ENCODE measurements at regions not wholly inside any gene's neighbourhood (a gene's known extent, or its start where the extent isn't known, plus 50 kb on each side); places are given as distances from the start of the nearest gene placed in this dataset.

- Histone ChIP-seq H3K9me3 (no peaks in the 10 kb centered on the region), H3K36me3 (no peaks in the 10 kb centered on the region), H3K4me3 (no peak overlapping the region), H3K27ac (no peak overlapping the region), H3K27me3 (no peaks in the 10 kb centered on the region), H3K4me1 (no peaks in the 10 kb centered on the region)
- intact Hi-C loops (cut with DNase I) = no loop called here
- TF ChIP-seq, protein P1, sequence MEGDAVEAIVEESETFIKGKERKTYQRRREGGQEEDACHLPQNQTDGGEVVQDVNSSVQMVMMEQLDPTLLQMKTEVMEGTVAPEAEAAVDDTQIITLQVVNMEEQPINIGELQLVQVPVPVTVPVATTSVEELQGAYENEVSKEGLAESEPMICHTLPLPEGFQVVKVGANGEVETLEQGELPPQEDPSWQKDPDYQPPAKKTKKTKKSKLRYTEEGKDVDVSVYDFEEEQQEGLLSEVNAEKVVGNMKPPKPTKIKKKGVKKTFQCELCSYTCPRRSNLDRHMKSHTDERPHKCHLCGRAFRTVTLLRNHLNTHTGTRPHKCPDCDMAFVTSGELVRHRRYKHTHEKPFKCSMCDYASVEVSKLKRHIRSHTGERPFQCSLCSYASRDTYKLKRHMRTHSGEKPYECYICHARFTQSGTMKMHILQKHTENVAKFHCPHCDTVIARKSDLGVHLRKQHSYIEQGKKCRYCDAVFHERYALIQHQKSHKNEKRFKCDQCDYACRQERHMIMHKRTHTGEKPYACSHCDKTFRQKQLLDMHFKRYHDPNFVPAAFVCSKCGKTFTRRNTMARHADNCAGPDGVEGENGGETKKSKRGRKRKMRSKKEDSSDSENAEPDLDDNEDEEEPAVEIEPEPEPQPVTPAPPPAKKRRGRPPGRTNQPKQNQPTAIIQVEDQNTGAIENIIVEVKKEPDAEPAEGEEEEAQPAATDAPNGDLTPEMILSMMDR (IDR thresholded peaks at IDR 0.05) = no peak
- peak in 2 of 4 donors; percentile 25 to 33 for ATAC-seq
- no peak for FAIRE-seq
- WGBS, 2 donors = 62 to 70% methylated on average over 6 of the region's 6 CpGs
- no peak for DNase-seq
Measured at GRCh38 chr17:14833201-14833785, 431.8 kb downstream of the PMP22 start.

DNA sequence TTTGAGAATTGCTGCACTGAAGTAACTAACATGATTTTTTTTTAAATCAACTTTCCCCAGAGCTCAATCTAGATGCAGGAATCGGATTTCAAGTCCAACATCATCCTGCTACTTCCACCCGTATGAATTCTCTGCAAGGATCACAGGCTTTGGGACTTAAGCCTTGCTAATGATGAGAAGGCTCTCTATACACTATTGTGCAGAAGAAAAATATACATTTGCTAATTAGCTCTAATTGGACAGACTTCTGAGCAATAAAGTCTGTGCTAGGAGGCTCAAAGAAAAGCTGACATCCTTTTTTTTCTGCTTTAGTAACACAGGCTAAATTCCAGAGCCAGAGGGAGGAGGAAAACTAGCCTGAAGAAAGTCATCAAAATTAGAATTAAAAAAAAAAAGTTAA lies 433.6 kb downstream of the PMP22 start:
- ATAC-seq (no peak), DNase-seq (no peak), FAIRE-seq (no peak)
- TF ChIP-seq, protein P1 (IDR thresholded peaks at IDR 0.05) = no peak
- WGBS, 2 donors = 39 to 45% methylated on average over 2 of the region's 2 CpGs
- Histone ChIP-seq H3K36me3 (no peaks in the 10 kb centered on the region), H3K4me1 (no peaks in the 10 kb centered on the region), H3K27me3 (no peaks in the 10 kb centered on the region), H3K9me3 (no peaks in the 10 kb centered on the region), H3K27ac (no peak overlapping the region), H3K4me3 (no peak overlapping the region)
- intact Hi-C loops (cut with DNase I) = no loop called here

- ATAC-seq (no peak), DNase-seq (no peak), FAIRE-seq (no peak)
- Histone ChIP-seq H3K4me1 (no peaks in the 10 kb centered on the region), H3K27ac (no peak overlapping the region), H3K36me3 (no peaks in the 10 kb centered on the region), H3K9me3 (no peaks in the 10 kb centered on the region), H3K27me3 (no peaks in the 10 kb centered on the region), H3K4me3 (no peak overlapping the region)
- 59 to 65% methylated on average over 6 of the region's 6 CpGs for WGBS, 2 donors
- intact Hi-C loops (cut with DNase I) = no loop called here
- TF ChIP-seq, protein P1 (IDR thresholded peaks at IDR 0.05) = no peak
Measured at GRCh38 chr17:14827396-14827919, 437.7 kb downstream of the PMP22 start.

DNA sequence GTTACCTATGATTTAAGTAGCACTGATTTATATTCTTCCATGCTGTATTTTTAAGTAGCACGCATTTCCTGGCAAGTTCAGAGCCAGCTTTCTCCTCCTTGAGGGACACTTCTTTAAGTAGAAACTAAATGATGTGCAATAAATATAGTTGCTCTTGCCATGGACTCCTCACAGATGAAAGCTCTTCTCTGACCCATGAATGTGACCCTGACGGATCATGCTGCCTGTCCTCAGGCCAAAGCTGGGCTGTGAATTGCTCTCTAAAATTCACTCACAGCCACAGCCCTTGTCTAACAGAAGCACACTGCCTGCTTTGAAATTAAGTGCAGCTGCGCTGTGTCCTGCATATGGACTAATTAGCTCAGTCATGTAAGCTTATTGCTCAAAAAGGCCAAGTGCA lies 438.8 kb downstream of the PMP22 start:
- FAIRE-seq (no peak), DNase-seq (no peak), ATAC-seq (no peak)
- 83 to 89% methylated on average over 3 of the region's 3 CpGs for WGBS, 2 donors
- Histone ChIP-seq H3K4me1 (no peaks in the 10 kb centered on the region), H3K27me3 (no peaks in the 10 kb centered on the region), H3K9me3 (no peaks in the 10 kb centered on the region), H3K4me3 (no peak overlapping the region), H3K27ac (no peak overlapping the region), H3K36me3 (no peaks in the 10 kb centered on the region)
- intact Hi-C loops (cut with DNase I) = no loop called here
- TF ChIP-seq, protein P1 (IDR thresholded peaks at IDR 0.05) = no peak

DNA sequence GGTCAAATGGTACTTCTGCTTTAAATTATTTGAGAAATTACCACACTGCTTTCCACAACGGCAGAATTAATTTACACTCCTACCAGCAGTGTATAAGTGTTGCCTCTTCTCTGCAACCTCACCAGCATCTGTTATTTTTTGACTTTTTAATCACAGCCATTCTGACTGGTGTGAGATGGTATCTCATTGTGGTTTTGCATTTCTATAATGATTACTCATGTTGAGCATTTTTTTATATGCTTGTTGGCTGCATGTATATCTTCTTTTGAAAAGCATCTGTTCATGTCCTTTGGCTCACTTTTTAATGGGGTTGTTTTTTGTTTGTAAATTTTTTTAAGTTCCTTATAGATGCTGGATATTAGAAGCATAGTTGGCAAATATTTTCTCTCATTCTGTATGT lies 446.7 kb downstream of the PMP22 start:
- Histone ChIP-seq H3K36me3 (no peaks in the 10 kb centered on the region), H3K4me1 (no peaks in the 10 kb centered on the region), H3K27ac (no peak overlapping the region), H3K27me3 (no peaks in the 10 kb centered on the region), H3K4me3 (no peak overlapping the region), H3K9me3 (no peaks in the 10 kb centered on the region)
- intact Hi-C loops (cut with DNase I) = no loop called here
- 67 to 74% methylated on average over 1 of the region's 1 CpG for WGBS, 2 donors
- DNase-seq = no peak
- TF ChIP-seq, protein P1 (IDR thresholded peaks at IDR 0.05) = no peak
- no peak for ATAC-seq
- FAIRE-seq = no peak
